NCI-H69 (cell line): ENCODE measurements at regions not wholly inside any gene's neighbourhood (a gene's known extent, or its start where the extent isn't known, plus 50 kb on each side); places are given as distances from the start of the nearest gene placed in this dataset.
A peak's percentile ranks its signal among the peaks of the same experiment; 100 is the strongest.

Experiments used
- DNase-seq: peaks from one replicate; lab custom pipeline; 2025; lab: John Stamatoyannopoulos, UW

DNA sequence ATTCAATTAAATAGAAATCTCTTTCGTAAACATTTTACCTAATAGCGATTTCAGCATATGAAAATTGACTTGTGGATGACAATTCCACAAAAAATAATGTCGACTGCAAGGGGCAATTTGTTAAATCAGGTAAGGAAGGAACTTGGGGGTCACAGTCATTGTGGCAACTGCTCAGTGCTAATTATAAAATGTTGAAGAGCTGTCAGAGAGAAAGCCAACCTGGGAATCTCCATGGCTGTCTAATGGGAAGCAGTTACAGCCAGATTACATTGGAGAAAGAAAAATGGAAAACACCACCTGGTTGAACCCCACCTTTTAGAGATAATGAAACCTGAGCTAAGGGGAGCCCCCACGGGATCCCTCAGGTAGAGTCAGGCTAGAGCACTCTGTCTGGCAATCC lies 373.9 kb downstream of the FOXO1 start:
- DNase-seq: no peak

GRCh38 chr13:40302351-40302750 lies 364.1 kb downstream of the FOXO1 start:
- DNase-seq: no peak

GRCh38 chr13:40304391-40304790 lies 362.1 kb downstream of the FOXO1 start:
- no peak for DNase-seq

DNA sequence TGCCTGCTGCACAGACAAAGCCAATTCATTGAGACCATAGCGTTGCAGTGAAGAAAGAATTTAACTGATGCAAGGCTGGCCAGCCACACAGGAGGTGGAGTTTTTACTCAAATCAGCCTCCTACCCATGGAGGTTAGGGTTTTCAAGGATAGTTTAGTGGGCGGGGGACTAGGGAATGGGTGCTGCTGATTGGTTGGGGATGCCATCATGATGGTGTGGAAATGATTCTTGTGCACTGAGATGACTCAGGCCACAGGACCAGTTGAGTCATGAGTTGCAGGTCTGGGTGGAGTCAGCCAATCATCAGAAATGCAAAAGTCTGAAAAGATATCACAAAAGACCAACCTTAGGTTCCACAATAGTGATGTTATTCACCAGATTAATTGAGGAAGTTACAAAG lies 359.6 kb downstream of the FOXO1 start:
- no peak for DNase-seq

GRCh38 chr13:40309881-40310280 lies 356.6 kb downstream of the FOXO1 start:
- DNase-seq: no peak

DNA sequence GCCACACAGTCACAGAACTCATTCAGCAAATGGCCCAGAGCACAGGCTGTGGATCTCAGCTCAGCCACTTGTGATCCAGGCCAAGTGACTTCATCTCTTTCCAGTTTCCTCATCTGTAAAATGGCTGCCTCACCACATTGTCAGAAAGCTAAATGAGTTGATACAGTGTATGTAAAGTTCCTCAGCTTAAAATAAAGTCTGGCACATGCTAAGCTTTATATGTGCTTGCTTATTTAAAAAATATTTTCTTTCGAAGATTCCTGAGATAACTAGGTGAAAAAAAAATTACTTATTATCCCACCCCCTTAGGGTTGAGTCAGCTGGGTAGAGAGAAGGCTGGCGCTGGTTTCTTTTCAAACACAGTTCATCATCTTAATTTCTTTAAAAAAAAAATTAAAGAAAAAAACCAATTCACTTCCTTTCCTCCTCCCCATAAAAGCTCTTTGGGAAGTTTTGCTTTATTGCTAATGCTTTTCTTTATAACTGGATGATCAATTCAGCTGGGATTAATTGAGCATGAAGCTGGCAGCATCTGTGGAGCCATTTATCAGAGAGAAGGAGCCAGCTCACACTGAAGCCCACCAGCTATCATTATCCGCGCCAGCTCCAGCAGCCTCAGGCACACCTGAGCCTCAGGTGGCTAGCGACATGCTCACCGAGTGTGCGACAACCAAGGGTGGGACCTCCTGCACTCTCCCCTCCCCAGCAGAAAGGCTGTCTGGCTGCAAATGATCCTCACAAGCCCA lies 354.9 kb downstream of the FOXO1 start:
- DNase-seq: no peak

DNA sequence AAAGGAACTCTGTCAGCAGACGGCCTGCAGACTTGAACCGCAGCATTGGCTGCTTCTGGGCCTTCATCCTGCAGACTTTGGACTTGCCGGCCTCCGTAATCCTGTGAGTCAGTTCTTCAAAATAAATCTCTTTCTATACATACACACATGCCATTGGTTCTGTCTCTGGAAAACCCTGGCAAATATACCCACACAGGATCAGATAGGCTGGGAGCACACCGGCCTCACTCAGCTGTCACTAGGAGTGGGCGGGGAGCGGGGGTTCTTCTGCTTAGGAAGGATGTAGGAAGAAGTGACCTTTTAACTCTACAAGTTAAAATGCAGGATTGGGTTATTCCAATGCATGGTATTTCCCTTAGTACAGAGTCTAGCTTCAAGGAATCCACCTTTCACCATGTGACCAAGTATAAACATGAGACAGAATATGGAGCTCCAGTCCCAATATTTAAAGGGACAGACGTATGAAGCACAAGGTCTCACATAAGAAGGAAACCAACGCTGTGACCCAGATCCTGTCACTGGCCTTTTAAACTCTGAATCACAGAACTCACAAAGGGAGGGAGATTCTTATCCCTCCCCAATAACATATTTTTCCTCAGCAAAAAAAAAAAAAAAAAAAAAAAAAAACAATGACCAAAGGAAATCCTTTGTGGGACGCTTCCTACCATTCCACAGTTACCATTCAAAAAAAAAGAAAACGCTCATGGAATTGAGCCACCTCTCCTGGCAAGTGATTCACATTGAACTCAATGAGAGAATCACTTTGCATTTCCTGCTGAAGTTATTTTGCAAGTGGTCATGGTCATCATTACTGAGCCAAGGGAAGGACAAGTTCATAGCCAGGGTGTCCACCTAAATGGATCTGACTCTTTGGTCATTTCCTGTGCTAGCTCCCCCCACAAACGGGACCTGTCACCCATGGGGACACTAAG lies 352.9 kb downstream of the FOXO1 start:
- DNase-seq: no peak

- no peak for DNase-seq
These were observed 350.9 kb downstream of the FOXO1 start for GRCh38 chr13:40315416-40316064.

DNA sequence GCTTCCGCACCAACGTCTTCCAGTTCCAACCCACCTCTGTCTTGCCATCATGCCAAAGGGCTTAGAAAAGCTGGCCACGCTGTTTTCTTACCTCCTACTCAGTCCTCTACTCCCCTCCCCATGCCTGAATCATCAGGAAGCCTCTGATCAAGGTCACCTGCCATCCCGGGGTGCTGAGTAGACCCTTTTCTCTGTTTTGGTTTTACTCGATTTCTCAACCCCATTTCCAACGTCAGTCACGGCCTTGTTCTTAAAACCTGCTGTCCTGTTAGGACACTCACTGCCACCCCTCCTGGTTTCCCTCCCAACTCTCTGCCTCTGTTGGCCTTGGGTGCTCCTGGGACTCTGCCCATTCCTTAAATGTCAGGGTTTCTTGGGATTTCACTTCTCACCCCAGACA lies 350.1 kb downstream of the FOXO1 start:
- DNase-seq: no peak

DNA sequence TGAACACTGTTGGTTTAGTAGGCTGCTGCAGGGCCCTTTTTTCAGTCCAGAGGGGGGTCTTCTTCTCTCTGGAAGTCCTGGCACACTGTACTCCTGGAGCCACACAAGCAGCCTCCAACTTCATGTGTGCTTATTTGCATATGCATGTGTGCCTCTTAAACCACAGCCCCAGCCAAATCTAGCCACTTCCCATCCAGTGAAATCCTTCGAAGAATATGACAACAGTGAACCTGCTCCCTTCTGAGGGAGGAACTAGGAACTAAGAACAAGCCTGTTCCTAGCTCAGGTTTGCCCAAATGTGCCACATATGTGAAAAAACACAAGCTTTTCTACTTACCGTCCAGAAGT lies 348.5 kb downstream of the FOXO1 start:
- DNase-seq: no peak

- DNase-seq: peak; percentile 18
These were observed 348.1 kb downstream of the FOXO1 start for GRCh38 chr13:40318366-40318765.

- DNase-seq: no peak
These were observed 346.5 kb downstream of the FOXO1 start for GRCh38 chr13:40319699-40320579.

DNA sequence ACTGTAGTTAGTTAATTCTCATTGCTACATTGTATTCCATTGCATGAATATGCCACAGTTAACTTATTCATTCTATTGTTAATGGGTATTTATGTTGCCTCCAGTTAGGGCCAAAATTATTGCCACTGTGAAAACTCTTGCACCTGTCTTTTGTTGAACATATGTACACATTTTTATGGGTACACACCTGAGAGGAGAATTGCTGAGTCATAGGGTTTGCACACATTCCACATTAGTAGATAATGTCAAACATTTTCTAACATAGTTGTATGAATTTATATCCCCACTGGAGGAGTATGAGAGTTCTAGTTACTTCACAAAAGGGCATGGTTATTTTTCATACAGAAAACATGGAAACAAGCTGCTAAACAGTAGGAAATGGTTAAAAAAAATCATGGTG lies 338.4 kb downstream of the FOXO1 start:
- no peak for DNase-seq

DNA sequence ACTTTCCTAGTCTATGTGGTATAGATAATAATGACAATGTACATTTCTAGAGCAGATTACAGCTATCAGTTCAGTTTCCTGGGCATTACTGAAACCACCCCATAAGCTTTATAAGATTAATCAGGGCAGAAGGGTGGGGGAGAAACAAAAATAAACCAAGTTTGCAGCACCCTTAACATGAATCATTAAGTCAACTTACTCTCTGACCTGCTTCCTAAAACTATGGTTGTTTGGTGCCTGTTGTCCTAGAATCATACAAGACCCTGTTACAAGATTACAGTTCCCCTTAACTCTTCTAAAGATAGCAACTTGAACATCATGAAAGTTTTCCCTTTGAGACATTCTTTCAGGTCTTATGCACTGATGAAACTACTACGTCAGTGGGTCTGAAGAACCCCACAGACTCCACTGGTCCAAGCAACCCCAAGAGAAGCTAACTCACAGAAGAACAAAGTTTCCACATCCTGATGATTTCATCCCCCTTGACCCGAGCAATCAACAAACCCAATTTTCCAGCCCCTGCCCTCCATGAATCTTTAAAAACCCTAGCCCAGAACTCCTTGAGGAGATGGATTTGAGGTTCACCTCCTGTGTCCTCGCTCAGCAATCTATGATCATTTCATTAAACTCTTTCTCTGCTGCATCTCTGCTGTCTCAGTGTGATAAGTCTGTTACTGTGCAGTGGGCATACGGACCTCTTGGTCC lies 336.5 kb downstream of the FOXO1 start:
- no peak for DNase-seq

- no peak for DNase-seq
These were observed 335.5 kb downstream of the FOXO1 start for GRCh38 chr13:40330950-40331349.

- no peak for DNase-seq
These were observed 334.6 kb downstream of the FOXO1 start for GRCh38 chr13:40331802-40332201.

DNA sequence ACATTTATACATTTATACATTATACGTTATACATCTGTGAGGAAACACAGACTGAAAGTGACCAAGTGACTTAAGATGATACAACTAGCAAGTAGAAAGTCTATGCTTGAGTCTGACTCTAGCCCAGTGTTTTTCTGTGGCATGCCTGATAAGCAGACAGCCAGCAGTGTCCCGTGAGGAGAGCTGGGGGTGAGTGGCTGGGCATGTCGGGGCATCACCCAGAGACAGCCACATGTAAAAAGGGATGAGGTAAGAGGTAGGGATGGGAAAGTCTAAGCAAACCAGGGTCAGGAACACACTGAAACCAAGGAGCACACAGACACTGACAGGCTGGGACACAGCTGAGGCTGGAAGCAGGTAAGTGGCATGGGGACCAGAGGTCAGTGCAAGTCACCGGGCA lies 333.2 kb downstream of the FOXO1 start:
- DNase-seq: no peak

DNA sequence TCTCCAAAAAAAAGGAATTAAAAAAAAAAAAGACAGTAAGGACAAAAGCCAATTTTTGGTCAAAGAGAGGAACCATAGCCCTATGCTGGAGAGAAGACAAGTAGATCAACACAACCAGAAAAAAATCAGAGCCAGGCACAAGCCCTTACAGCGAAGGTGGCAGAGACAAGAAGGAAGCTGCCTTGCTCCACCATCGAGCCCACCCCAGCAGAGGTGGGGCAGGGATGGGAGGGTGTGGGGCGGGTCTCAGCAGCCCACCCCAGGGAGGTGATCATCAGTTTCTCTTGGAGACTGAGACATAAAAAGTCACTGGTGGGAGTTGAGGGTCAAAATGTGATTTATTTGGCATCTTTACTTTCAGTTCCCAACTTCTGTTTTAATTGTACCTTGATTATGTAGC lies 332.4 kb downstream of the FOXO1 start:
- DNase-seq: no peak

- DNase-seq: no peak
These were observed 331.8 kb downstream of the FOXO1 start for GRCh38 chr13:40334616-40335015.

DNA sequence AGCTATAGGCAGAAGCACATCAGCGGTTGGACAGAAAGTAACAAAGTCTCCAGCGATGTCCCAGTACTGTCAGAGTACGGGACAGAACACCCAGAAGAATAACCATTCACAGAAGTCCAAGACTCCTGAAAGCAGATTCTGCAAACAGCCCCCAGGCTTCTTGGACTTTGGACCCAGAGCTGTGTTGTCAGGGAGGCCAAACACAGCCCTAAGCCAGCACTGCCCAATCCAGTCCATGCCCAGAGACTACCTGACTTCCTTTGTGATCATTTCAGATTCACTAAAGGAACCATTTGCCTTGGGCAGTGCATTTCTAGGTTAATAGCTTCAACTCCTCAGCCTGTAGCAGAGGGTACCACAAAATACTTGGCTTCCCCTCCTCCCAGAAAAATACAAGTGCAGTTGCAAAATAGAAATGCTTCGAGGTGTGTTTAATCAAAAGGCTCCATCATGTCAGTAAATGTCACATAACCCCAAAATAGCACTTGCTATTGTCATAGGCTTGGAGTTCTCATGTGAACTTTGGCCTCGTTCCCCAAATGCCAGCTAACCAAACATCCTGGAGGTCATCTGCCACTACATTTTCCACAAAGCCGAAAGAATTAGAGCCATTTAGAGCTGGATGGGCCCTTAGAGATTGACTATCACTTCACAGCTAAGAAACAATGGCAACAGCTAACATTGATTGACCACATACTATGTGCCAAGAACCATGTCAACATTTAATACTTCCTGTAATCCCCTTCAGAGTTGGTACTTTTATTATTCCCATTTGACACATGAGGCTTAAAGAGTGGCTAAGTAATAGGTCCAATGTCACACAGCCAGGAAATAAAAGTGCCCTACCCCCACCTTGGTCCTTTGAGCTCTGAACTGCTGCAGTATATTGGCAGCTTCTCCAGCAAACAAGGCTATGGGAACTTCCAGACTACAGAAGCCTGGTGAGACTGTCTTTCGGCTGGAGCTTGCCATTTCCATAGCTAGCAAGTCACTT lies 329.9 kb downstream of the FOXO1 start:
- DNase-seq: no peak
